ENCODE measurements at regions not wholly inside any gene's neighbourhood (a gene's known extent, or its start where the extent isn't known, plus 50 kb on each side); places are given as distances from the start of the nearest gene placed in this dataset.

DNA sequence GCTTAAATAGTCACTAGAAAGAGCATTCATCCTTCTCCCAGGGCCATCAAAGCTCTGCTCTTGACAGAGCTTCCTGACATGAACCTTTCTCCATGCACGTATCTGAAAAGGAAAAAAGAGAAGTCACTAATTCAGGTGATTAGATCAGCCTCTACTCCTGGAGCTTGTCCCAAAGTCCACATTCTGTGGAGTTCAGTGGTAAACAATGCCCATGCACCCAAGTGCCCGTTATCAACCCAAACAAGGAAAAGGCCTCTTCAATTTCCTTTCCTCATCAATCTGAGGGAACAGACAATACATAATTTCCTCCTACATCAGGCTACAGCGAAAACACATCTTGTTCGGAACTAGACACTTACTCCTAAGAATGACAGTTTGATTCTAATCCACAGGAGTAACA is 129.2 kb upstream of the PCSK2 start:
- no peaks in the 10 kb centered on the region for H3K27me3 ChIP-seq (ENCODE audit: insufficient read depth, low read length)
- no peaks in the 10 kb centered on the region for H4K20me1 ChIP-seq (ENCODE audit: insufficient read depth, low read length)
- H3K79me2 ChIP-seq (ENCODE audit: insufficient read depth, low read length): no peaks in the 10 kb centered on the region
- H3K36me3 ChIP-seq (ENCODE audit: insufficient read depth, low read length): no peaks in the 10 kb centered on the region
- TF ChIP-seq, protein P1, sequence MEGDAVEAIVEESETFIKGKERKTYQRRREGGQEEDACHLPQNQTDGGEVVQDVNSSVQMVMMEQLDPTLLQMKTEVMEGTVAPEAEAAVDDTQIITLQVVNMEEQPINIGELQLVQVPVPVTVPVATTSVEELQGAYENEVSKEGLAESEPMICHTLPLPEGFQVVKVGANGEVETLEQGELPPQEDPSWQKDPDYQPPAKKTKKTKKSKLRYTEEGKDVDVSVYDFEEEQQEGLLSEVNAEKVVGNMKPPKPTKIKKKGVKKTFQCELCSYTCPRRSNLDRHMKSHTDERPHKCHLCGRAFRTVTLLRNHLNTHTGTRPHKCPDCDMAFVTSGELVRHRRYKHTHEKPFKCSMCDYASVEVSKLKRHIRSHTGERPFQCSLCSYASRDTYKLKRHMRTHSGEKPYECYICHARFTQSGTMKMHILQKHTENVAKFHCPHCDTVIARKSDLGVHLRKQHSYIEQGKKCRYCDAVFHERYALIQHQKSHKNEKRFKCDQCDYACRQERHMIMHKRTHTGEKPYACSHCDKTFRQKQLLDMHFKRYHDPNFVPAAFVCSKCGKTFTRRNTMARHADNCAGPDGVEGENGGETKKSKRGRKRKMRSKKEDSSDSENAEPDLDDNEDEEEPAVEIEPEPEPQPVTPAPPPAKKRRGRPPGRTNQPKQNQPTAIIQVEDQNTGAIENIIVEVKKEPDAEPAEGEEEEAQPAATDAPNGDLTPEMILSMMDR (IDR thresholded peaks at IDR 0.05; ENCODE audit: extremely low read depth, low read depth, low read length): no peak
- H2AFZ ChIP-seq (ENCODE audit: low read length): no peak overlapping the region
- no peak overlapping the region for H3K4me3 ChIP-seq (ENCODE audit: insufficient read depth, low read length)
- H3K4me1 ChIP-seq (ENCODE audit: insufficient read depth, low read length): no peaks in the 10 kb centered on the region
- no peak overlapping the region for H3K27ac ChIP-seq (ENCODE audit: low read depth, low read length)
- H3K9me3 ChIP-seq (ENCODE audit: low read depth, low read length): no peaks in the 10 kb centered on the region
- no peak for DNase-seq (ENCODE audit: insufficient read length, low spot score, missing footprints)
- H3K4me2 ChIP-seq (ENCODE audit: insufficient read depth, low read length): no peak overlapping the region

DNA sequence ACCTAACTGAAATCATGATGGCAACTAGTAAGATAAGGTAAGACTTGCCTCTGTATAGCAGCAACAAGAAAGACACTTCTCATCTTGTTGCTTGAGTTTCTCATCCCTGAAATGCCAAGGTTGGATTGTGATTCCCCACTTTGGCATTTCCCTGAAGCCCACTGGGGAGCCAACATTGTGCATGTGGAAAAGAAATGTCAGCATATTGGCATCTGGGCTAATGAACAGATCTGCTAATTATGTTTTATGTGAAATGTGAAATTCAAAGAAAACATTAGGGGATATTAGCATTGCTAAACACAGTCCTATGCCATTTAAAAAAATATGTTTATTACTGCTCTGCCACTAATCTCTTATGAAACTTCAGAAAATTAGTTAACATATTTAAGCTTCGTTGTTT is 126.3 kb upstream of the PCSK2 start:
- no peak overlapping the region for H3K4me3 ChIP-seq (ENCODE audit: insufficient read depth, low read length)
- no peaks in the 10 kb centered on the region for H3K4me1 ChIP-seq (ENCODE audit: insufficient read depth, low read length)
- H3K27ac ChIP-seq (ENCODE audit: low read depth, low read length): no peak overlapping the region
- H3K9me3 ChIP-seq (ENCODE audit: low read depth, low read length): no peaks in the 10 kb centered on the region
- TF ChIP-seq, protein P1 (IDR thresholded peaks at IDR 0.05; ENCODE audit: extremely low read depth, low read depth, low read length): no peak
- no peak for DNase-seq (ENCODE audit: insufficient read length, low spot score, missing footprints)
- no peaks in the 10 kb centered on the region for H3K36me3 ChIP-seq (ENCODE audit: insufficient read depth, low read length)
- no peaks in the 10 kb centered on the region for H3K79me2 ChIP-seq (ENCODE audit: insufficient read depth, low read length)
- no peaks in the 10 kb centered on the region for H4K20me1 ChIP-seq (ENCODE audit: insufficient read depth, low read length)
- no peaks in the 10 kb centered on the region for H3K27me3 ChIP-seq (ENCODE audit: insufficient read depth, low read length)
- H3K4me2 ChIP-seq (ENCODE audit: insufficient read depth, low read length): no peak overlapping the region
- H2AFZ ChIP-seq (ENCODE audit: low read length): no peak overlapping the region

DNA sequence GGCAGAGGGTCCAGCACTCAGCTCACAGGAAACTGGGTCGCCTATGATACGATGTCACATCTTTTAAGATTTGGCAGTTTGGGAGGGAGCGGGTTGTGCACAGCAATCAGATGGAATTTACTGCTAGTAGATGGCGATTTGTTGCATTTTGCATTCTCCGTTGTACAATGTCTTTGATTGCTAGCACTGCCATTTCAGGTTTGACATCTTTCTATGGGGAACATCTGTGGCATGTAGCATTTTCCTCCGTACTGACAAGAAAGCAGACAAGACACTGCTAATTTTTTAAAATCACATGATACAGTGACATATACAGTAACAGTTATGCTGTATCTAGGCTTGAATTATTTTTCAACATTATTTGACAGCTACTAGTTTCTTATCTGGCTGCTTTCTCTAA is 119.7 kb upstream of the PCSK2 start:
- no peaks in the 10 kb centered on the region for H3K27me3 ChIP-seq (ENCODE audit: insufficient read depth, low read length)
- no peak overlapping the region for H3K4me2 ChIP-seq (ENCODE audit: insufficient read depth, low read length)
- TF ChIP-seq, protein P1 (IDR thresholded peaks at IDR 0.05; ENCODE audit: extremely low read depth, low read depth, low read length): no peak
- no peaks in the 10 kb centered on the region for H3K79me2 ChIP-seq (ENCODE audit: insufficient read depth, low read length)
- no peaks in the 10 kb centered on the region for H4K20me1 ChIP-seq (ENCODE audit: insufficient read depth, low read length)
- H3K36me3 ChIP-seq (ENCODE audit: insufficient read depth, low read length): no peaks in the 10 kb centered on the region
- no peaks in the 10 kb centered on the region for H3K9me3 ChIP-seq (ENCODE audit: low read depth, low read length)
- no peak overlapping the region for H3K27ac ChIP-seq (ENCODE audit: low read depth, low read length)
- no peak overlapping the region for H3K4me3 ChIP-seq (ENCODE audit: insufficient read depth, low read length)
- no peak overlapping the region for H2AFZ ChIP-seq (ENCODE audit: low read length)
- no peak for DNase-seq (ENCODE audit: insufficient read length, low spot score, missing footprints)
- H3K4me1 ChIP-seq (ENCODE audit: insufficient read depth, low read length): no peaks in the 10 kb centered on the region

DNA sequence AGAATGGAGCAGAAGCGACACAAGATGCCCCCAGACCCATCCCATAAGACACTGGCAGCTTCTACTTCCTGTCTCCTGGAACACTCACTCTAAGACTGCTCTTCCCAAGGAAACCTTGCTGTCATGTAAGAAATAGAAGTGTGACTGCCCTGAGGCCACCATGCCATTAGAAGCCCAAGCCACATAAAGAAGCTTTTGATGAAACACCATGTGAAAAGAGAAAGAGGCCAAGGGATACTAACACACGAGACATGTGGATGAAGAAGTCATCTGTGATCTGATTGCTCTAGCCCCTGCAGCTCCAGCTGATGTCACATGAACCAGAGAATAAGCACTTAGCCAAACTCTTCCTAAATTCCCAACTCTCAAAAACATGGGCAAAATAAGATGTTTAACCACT is 117.9 kb upstream of the PCSK2 start:
- Histone ChIP-seq H3K9me3 (ENCODE audit: low read depth, low read length) (no peaks in the 10 kb centered on the region), H3K4me1 (ENCODE audit: insufficient read depth, low read length) (no peaks in the 10 kb centered on the region)
- no peak for DNase-seq (ENCODE audit: insufficient read length, low spot score, missing footprints)

More for the DNA sequence above, 117.9 kb upstream of the PCSK2 start:
- Histone ChIP-seq H3K79me2 (ENCODE audit: insufficient read depth, low read length) (no peaks in the 10 kb centered on the region), H3K27ac (ENCODE audit: low read depth, low read length) (no peak overlapping the region), H3K4me3 (ENCODE audit: insufficient read depth, low read length) (no peak overlapping the region), H2AFZ (ENCODE audit: low read length) (no peak overlapping the region), H3K4me2 (ENCODE audit: insufficient read depth, low read length) (no peak overlapping the region), H4K20me1 (ENCODE audit: insufficient read depth, low read length) (no peaks in the 10 kb centered on the region), H3K36me3 (ENCODE audit: insufficient read depth, low read length) (no peaks in the 10 kb centered on the region), H3K27me3 (ENCODE audit: insufficient read depth, low read length) (no peaks in the 10 kb centered on the region)
- TF ChIP-seq, protein P1 (IDR thresholded peaks at IDR 0.05; ENCODE audit: extremely low read depth, low read depth, low read length): no peak
